GM23338 (cell line): ENCODE measurements at regions not wholly inside any gene's neighbourhood (a gene's known extent, or its start where the extent isn't known, plus 50 kb on each side); places are given as distances from the start of the nearest gene placed in this dataset.

ENCODE experiments used
- ATAC-seq: fragments of 200-7000 bp; cut with Tn5 transposase; 3 replicates; pipeline ENCODE4 v1.9.1; 2020
- DNase-seq: peaks from one replicate; pipeline ENCODE4 v3.0.0-alpha.2; 2015; ENCODE audit warnings: low spot score
- H2AFZ ChIP-seq: fragments of 200-600 bp; sonication (generic); 2 replicates; pipeline ENCODE4 v1.8.0; 2016; ENCODE audit warnings: antibody characterized with exemption, mild to moderate bottlenecking, moderate library complexity
- H3F3A ChIP-seq: fragments of 200-600 bp; sonication (generic); replicated peaks from 2 replicates; pipeline ENCODE4 v1.8.0; 2017; ENCODE audit warnings: antibody characterized with exemption, mixed run types, low read depth
- H3K27ac ChIP-seq: fragments of 200-600 bp; sonication (generic); 2 replicates; pipeline ENCODE4 v1.6.1; 2016; ENCODE audit warnings: low read depth
- H3K27me3 ChIP-seq: fragments of 200-600 bp; sonication (generic); 2 replicates; pipeline ENCODE4 v1.8.0; 2016; ENCODE audit warnings: mild to moderate bottlenecking, mixed run types, moderate library complexity; ENCODE audit not compliant: insufficient read depth
- H3K36me3 ChIP-seq: fragments of 200-600 bp; sonication (generic); 2 replicates; pipeline ENCODE4 v1.8.0; 2016; ENCODE audit warnings: mild to moderate bottlenecking; ENCODE audit not compliant: insufficient read depth
- H3K4me1 ChIP-seq: fragments of 200-600 bp; sonication (generic); 2 replicates; pipeline ENCODE4 v1.8.0; 2016; ENCODE audit warnings: mild to moderate bottlenecking, moderate library complexity; ENCODE audit not compliant: insufficient read depth
- H3K4me2 ChIP-seq: fragments of 200-600 bp; sonication (generic); 2 replicates; pipeline ENCODE4 v1.7.1; 2017; ENCODE audit warnings: mixed run types
- H3K4me3 ChIP-seq: fragments of 200-600 bp; sonication (generic); 2 replicates; pipeline ENCODE4 v1.6.1; 2016; ENCODE audit warnings: mixed run types
- H3K79me2 ChIP-seq: fragments of 200-600 bp; sonication (generic); replicated peaks from 2 replicates; pipeline ENCODE4 v1.8.0; 2017; ENCODE audit warnings: mild to moderate bottlenecking; ENCODE audit not compliant: insufficient read depth
- H3K9me2 ChIP-seq: fragments of 200-600 bp; sonication (generic); 2 replicates; pipeline ENCODE4 v1.8.0; 2017; ENCODE audit not compliant: insufficient read depth
- H4K20me1 ChIP-seq: fragments of 200-600 bp; sonication (generic); replicated peaks from 2 replicates; pipeline ENCODE4 v1.8.0; 2017; ENCODE audit warnings: mild to moderate bottlenecking; ENCODE audit not compliant: insufficient read depth
- H3K27ac Mint-ChIP-seq: 2 replicates; pipeline ENCODE4 v1.8.0; 2020; ENCODE audit warnings: inconsistent platforms, mild to moderate bottlenecking, moderate library complexity, mixed read lengths
- H3K27me3 Mint-ChIP-seq: 3 replicates; pipeline ENCODE4 v1.8.0; 2022; ENCODE audit warnings: low read depth, mild to moderate bottlenecking, moderate library complexity, mixed read lengths, inconsistent platforms; ENCODE audit not compliant: insufficient read depth, poor library complexity
- H3K36me3 Mint-ChIP-seq: 3 replicates; pipeline ENCODE4 v1.8.0; 2021; ENCODE audit warnings: low read depth, mild to moderate bottlenecking, inconsistent platforms, moderate library complexity, mixed read lengths
- H3K4me1 Mint-ChIP-seq: 3 replicates; pipeline ENCODE4 v1.8.0; 2020; ENCODE audit warnings: mild to moderate bottlenecking, inconsistent platforms, mixed read lengths
- H3K4me3 Mint-ChIP-seq: 3 replicates; pipeline ENCODE4 v1.8.0; 2021; ENCODE audit warnings: moderate library complexity, mild to moderate bottlenecking, inconsistent platforms, mixed read lengths
- H3K9me3 Mint-ChIP-seq: 3 replicates; pipeline ENCODE4 v1.8.0; 2020; ENCODE audit warnings: moderate library complexity, mild to moderate bottlenecking, inconsistent platforms, mixed read lengths
- CREB1 ChIP-seq: fragments of 250-450 bp; sonication (Bioruptor Pico); IDR thresholded peaks from 2 replicates; pipeline ENCODE4 v1.5.0; 2020; ENCODE audit warnings: low read depth, mild to moderate bottlenecking, moderate library complexity
- CTCF ChIP-seq, 2 experiments: fragments of 200-600 bp in 1 of 2; sonication (generic) in 1 of 2; conservative IDR thresholded peaks; 2 replicates each; pipeline versions ENCODE4 v1.5.1 to v1.6.1; 2016 to 2017; ENCODE audit warnings: antibody characterized with exemption in 2 of 2, low read depth in 2 of 2, mild to moderate bottlenecking in 2 of 2, moderate library complexity in 1 of 2
- ETS1 ChIP-seq: IDR thresholded peaks from 2 replicates; pipeline ENCODE4 v1.6.1; 2016; ENCODE audit warnings: antibody characterized with exemption
- EZH2 ChIP-seq: fragments of 200-600 bp; sonication (generic); IDR thresholded peaks from one replicate; pipeline ENCODE4 v1.8.0; 2017; ENCODE audit warnings: antibody characterized with exemption, mild to moderate bottlenecking, low read depth; ENCODE audit not compliant: unreplicated experiment
- EZH2phosphoT487 ChIP-seq: fragments of 200-600 bp; sonication (generic); IDR thresholded peaks from one replicate; pipeline ENCODE4 v1.8.1; 2018; ENCODE audit warnings: antibody characterized with exemption; ENCODE audit not compliant: unreplicated experiment
- JUNB ChIP-seq: IDR thresholded peaks from one replicate; pipeline ENCODE4 v1.6.1; 2016; ENCODE audit warnings: antibody characterized with exemption; ENCODE audit not compliant: unreplicated experiment
- POLR2AphosphoS5 ChIP-seq: IDR thresholded peaks from 2 replicates; pipeline ENCODE4 v1.6.1; 2016; ENCODE audit warnings: antibody characterized with exemption, low read depth
- REST ChIP-seq: IDR thresholded peaks from one replicate; pipeline ENCODE4 v1.6.1; 2018; ENCODE audit warnings: antibody characterized with exemption; ENCODE audit not compliant: unreplicated experiment
- ZNF114 ChIP-seq: fragments of 250-450 bp; sonication (Bioruptor Pico); IDR thresholded peaks from 2 replicates; pipeline ENCODE4 v1.5.0; 2020; ENCODE audit warnings: mild to moderate bottlenecking, moderate library complexity
- ZNF331 ChIP-seq: fragments of 250-450 bp; sonication (Bioruptor Pico); IDR thresholded peaks from 2 replicates; pipeline ENCODE4 v1.5.0; 2020; ENCODE audit warnings: low read depth, mild to moderate bottlenecking, moderate library complexity
- ZNF462 ChIP-seq: fragments of 250-450 bp; sonication (Bioruptor Pico); IDR thresholded peaks from 2 replicates; pipeline ENCODE4 v1.5.0; 2020; ENCODE audit warnings: mild to moderate bottlenecking, moderate library complexity

- ATAC-seq: no peak
- Histone ChIP-seq H3K79me2 (no peaks in the 10 kb centered on the region), H4K20me1 (no peaks in the 10 kb centered on the region), H3K27me3 (no peaks in the 10 kb centered on the region), H3K4me3 (no peak overlapping the region), H3K36me3 (no peaks in the 10 kb centered on the region; the same call in 1 of the 2 replicates), H3K4me2 (no peak overlapping the region), H3K4me1 (peaks cover 2% of the 10 kb centered on the region; the same call in 1 of the 2 replicates), H3K27ac (no peak overlapping the region), H3K9me2 (peaks cover 12% of the 10 kb centered on the region; the same call in 1 of the 2 replicates), H2AFZ (no peak overlapping the region), H3F3A (no peaks in the 10 kb centered on the region)
- Mint-ChIP-seq H3K27me3 (no peaks in the 10 kb centered on the region), H3K4me1 (peaks cover 2% of the 10 kb centered on the region; the same call in 1 of the 3 replicates), H3K36me3 (0 out of 3 replicates have a peak, but pooled peaks cover 4% of the 10 kb centered on the region), H3K9me3 (peaks cover 6% of the 10 kb centered on the region; the same call in 2 of the 3 replicates), H3K27ac (no peak overlapping the region), H3K4me3 (no peak overlapping the region)
- no peak for DNase-seq
- TF ChIP-seq CREB1: no peak
- TF ChIP-seq ZNF462 (CRISPR knock-in tag): no peak
- TF ChIP-seq POLR2AphosphoS5: no peak
- no peak for TF ChIP-seq EZH2
- TF ChIP-seq REST: no peak
- TF ChIP-seq ZNF331 (CRISPR knock-in tag): no peak
- TF ChIP-seq ETS1: no peak
- TF ChIP-seq JUNB: no peak
- TF ChIP-seq CTCF (conservative IDR thresholded peaks at IDR 0.05; ENCODE audit: low read depth in 2 of 2): no peak
- no peak for TF ChIP-seq EZH2phosphoT487
- TF ChIP-seq ZNF114 (CRISPR knock-in tag): no peak
Observed at GRCh38 chr5:56501781-56502557, 268.8 kb upstream of the ANKRD55 start.
